Fibroblast of skin of back (primary cell): ENCODE measurements at regions not wholly inside any gene's neighbourhood (a gene's known extent, or its start where the extent isn't known, plus 50 kb on each side); places are given as distances from the start of the nearest gene placed in this dataset.
"Not testable (repeated sequence)": the region's sequence is repeated elsewhere in the genome, so short reads cannot be mapped to it uniquely, and the experiment has no call there.

Experiments
- DNase-seq: peaks from one replicate; pipeline ENCODE4 v3.0.0-alpha.2; 2013

- DNase-seq, result no peak
Measured at GRCh38 chr3:188000361-188000861, 153.5 kb upstream of the LPP start.

- no peak for DNase-seq
Measured at GRCh38 chr3:188001093-188001492, 152.9 kb upstream of the LPP start.

GRCh38 chr3:188001926-188002325, 152.0 kb upstream of the LPP start:
- DNase-seq, result no peak

GRCh38 chr3:188002626-188003138, 151.3 kb upstream of the LPP start:
- no peak for DNase-seq

GRCh38 chr3:188003188-188004171, 150.5 kb upstream of the LPP start:
- DNase-seq, result no peak

DNA sequence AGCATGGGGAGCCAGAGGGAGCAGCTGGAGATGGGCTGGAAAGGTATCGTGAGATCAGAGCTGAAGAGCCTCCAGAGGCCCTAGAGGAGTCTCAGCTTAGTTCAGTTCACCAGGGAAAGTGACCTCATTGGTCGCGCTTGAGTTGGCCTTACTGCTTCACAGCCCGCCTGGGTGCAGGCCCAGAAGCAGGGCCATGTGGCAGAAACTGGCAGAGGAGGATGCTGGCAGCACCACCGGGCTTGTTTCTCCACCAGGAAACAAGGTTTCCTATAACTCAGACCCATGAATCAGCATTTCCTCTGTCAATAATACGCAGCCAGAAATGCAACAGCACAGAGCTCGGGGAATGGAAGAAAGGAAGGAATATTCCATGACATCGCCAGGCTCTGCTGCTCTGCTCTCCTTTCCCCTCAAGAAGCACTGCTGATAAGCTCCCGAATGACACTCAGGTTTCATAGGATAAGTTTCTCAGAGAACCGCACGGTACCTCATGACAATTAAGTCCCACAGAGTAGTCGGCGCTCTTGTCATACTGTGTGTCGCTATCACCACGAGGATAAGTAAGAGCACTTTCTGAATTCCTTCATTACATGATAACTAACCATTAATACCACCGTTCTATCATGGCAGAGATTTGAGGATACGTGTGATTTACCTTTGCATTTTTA, 147.1 kb upstream of the LPP start:
- no peak for DNase-seq

GRCh38 chr3:188007897-188008296, 146.1 kb upstream of the LPP start:
- no peak for DNase-seq

DNA sequence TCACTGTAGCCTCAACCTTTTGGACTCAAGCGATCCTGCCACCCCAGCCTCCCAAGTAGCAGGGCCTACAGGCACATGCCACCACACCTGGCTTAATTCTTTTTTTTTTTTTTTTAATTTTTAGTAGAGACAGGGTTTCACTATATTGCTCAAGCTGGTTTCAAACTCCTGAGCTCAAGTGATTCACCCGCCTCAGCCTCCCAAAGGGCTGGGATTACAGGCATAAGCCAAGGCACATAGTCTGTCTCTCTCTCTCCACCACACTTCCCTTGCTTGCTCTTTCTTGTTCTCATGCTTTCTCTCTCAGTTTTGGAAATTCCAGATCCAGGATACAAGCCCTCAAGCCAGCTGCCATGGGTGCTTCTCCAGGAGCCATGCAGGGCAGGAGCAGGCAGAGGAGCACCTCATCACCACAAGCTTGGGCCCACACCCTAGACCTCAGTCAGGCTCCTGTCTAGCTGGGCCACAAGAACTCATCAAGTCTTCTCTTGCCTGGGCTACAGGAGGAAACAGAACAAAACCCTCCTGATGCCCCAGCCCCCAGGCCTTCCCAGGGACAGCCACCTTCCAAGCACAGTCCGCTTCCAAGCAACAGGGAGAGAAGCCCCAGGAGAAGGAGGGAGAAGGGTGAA, 145.3 kb upstream of the LPP start:
- no peak for DNase-seq

GRCh38 chr3:188010478-188010877, 143.5 kb upstream of the LPP start:
- no peak for DNase-seq

DNA sequence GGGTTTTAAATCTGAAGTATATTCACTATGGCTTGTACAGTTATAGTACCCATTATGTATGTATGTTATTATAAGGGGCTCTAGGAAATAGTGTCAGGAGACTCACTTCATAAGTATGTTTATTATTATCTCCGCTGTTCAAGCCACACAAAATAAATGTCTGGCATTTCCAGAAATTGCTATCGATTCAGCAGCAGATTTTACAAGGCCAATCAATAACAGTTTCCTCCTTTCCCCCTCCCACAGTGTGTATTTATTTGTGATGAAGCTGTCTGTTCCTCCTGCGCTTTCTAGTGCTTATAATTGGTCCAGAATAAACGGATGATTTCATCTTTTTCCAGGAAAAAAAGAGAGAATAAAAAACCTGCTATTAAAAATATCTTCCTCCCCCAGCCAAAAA, 134.2 kb upstream of the LPP start:
- DNase-seq, result no peak

DNA sequence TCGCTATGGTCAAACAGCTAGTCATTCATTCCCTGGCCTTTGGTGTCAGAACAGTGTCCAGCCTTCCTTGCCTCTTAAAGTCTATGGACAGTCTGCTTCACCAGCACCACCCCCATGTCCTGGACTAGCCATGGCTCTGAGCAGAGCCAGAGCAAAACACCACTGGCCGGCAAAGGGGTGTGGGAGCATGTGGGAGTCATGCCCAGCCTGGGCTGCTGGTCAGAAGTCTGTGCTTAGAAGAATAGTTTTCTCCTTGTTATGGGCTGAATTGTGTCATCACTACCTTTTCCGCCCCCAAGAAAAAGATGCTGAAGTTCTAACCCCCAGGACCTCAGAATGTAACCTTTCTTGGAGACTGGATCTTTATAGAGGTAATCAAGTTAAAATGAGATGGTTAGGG, 132.9 kb upstream of the LPP start:
- no peak for DNase-seq

GRCh38 chr3:188021502-188022040, 132.4 kb upstream of the LPP start:
- peak; percentile 32 for DNase-seq

DNA sequence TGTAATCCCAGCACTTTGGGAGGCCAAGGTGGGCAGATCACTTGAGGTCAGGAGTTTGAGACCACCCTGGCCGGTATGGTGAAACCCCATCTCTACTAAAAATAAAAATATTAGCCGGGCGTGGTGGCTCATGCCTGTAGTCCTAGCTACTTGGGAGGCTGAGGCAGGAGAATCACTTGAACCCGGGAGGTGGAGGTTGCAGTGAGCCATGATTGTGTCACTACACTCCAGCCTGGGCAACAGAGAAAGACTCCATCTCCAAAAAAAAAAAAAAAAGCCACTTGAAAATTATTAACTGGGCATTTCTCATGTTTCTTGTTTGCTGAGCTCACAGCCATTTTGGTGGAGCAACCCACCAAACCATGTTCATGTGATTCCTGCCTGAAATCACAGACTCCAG, 131.1 kb upstream of the LPP start:
- not testable (repeated sequence) for DNase-seq

DNA sequence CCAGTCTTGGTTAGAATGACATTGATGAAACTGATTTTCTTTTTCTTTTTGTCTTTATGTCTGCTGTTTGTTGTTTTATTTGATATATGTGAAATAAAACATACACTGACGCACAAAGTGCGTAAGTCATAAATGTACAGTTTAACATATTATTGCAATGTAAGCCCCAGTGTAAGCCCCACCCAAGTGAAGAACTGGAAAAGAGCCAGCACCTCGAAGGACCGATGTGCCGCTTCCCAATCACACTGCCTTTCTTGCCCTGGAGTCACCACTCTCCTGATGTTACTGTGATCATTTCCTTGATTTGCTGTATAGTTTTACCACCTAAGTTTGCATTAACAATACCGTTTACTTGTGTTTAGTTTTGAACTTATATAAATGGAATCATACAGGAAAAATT, 128.4 kb upstream of the LPP start:
- no peak for DNase-seq

DNA sequence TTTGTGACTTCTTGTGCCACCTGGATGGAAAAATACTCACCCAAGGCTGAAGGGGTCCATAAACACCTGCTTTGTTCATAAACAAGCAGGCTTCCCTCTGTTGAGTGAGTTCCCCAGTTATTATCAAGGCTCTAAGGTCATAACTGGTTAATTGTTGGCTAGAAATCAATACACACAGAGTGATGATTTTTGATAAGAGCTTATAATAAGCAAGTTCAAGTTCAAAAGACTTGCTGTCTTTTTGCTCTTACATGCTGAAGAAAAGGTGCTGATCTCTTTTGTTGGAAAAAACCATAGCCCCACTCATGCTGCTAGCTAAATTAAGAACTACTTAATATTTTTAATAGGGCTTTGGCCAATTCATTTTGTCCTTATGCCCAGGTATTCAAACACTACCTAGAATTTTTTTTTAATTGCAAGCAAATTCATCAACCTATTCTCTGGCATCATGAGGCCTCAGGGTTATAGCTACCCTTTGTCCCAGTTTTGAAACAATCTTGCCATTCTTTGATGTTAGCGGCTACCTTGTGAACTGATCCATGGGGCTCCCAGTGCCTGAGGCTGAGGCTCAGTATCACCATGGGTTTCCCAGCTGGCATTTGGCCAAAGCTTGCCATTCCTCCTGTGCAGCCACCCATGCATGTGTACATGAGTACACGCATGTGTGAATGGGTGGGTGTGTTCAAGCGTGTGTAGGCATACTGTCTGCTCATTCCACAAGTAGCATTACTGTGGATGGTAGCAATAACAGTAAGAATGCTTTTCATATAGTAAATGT, 127.6 kb upstream of the LPP start:
- DNase-seq, result no peak

DNA sequence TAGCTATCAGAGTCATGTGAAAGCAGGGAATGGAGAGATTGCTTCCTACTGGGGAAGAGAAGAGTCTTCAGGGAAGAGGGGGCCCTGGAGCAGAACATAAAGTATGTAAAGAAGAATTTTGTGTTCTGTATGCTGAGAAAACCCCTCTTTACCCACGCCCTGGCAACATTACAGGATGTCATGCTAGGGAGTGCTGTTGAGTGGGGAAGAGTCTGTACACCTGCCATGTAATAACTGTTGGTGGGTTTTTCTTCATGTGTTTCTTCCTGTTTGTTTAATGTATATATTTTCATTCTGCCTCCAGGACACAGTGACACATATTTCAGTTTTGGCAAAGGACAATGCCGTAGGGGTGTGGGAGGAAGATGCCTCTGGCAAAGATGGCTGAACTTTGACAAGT, 122.8 kb upstream of the LPP start:
- DNase-seq, result no peak

- no peak for DNase-seq
Measured at GRCh38 chr3:188034989-188035388, 119.0 kb upstream of the LPP start.

- DNase-seq, result no peak
Measured at GRCh38 chr3:188036375-188037194, 117.4 kb upstream of the LPP start.

- DNase-seq, result peak; percentile 53
Measured at GRCh38 chr3:188037195-188037718, 116.7 kb upstream of the LPP start.

DNA sequence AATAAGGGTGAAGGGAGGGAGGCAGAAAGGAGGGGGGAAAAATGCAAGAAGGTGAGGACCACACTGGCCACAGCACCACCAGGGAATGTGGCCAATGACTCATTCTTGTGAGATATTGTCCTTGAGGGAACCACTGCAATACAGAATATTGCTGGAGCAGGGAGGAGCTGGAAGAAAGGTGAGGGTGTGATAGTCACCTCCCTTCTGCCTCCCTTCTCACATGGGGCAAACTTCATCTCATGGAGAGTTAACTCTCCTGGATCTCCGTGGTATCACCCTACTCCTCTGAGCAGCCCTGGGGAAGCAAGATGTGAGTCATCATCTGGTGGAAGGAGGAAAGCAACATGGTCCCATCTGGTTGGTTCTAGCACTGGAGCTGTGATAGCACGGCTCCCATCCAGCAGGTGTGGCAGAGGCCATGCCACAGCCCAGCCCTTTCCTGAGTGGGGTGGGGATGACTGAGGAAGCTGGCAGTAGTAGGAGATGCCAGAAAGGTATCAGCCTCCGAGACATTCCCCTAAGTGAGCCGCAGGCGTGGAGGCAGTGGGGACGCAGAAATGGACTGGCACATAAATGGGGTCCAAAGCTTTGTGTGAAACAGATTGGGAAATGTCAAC, 115.9 kb upstream of the LPP start:
- DNase-seq, result peak; percentile 61
